ENCODE measurements at regions not wholly inside any gene's neighbourhood (a gene's known extent, or its start where the extent isn't known, plus 50 kb on each side); places are given as distances from the start of the nearest gene placed in this dataset.

DNA sequence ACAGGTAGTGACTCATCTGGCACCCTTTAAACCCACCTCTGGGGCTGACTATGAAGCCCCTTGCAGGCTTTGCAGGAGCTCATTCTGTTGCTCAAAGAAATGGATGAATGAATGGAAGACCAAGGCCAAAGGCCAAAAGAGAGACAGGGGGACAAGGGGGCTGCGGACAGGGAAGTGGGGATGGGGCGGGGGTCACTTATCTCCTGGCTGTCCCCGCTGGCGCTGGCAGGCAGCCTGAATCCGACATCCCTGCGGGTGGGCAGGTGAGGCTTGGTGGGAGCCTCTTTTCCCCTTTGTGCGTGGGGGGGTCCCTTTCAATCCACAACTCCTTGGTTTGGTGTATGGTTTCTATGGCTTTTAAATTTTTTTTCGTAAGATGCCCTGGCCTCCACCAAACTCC, 239.6 kb upstream of the C1orf174 start:
- ChIA-PET POLR2A (no interaction called here), CTCF (no interaction called here)
- Mint-ChIP-seq H3K27ac (no peak overlapping the region), H3K4me3 (no peak overlapping the region), H3K27me3 (no peaks in the 10 kb centered on the region), H3K4me1 (no peaks in the 10 kb centered on the region), H3K36me3 (ENCODE audit: low read depth) (no peaks in the 10 kb centered on the region), H3K9me3 (peaks cover 13% of the 10 kb centered on the region)
- DNase-seq, result no peak

DNA sequence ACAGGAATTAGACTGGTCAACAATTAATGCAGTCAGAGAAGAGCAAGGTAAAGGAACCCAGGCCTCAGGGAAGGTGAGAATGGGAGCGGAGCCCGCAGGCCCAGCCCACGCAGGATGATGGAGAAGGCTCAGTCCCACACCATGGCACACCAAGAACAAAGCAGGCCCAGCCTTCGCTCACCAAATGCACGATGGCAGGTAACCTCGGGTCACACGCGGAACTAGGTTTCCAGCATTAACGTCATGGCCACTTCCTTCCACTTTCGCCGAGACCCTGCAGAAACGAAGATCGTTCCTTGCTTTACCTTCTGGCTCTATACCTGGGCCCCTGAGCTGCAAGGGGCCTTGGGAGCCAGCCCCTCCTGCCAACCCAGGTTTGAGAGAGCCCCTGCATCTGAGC, 240.2 kb upstream of the C1orf174 start:
- no peak for DNase-seq
- Mint-ChIP-seq H3K27ac (no peak overlapping the region), H3K36me3 (ENCODE audit: low read depth) (no peaks in the 10 kb centered on the region), H3K27me3 (no peaks in the 10 kb centered on the region), H3K9me3 (peaks cover 13% of the 10 kb centered on the region), H3K4me3 (no peak overlapping the region), H3K4me1 (no peaks in the 10 kb centered on the region)
- POLR2A ChIA-PET, result no interaction called here
- CTCF ChIA-PET, result no interaction called here

DNA sequence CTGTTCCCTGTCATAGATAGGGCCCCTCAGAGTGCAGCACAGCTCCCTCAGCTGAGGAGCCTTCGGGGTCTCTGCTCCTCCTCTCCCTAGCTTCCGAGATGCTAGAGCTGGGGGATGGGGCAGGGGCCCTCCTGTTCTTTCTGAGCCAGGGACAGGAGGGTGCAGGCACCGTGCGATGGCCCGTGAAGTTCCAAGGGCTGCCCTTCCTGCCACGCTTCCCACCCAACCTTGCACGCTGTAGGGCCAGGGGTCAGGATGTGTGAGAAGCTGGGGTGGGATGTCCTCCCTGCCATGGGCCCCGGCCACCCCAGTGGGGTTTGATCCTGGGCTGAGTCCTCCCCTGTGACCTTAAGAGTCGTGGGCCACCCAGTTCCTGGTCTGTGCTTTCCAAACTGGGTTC, 240.7 kb upstream of the C1orf174 start:
- Mint-ChIP-seq H3K4me3 (no peak overlapping the region), H3K27me3 (no peaks in the 10 kb centered on the region), H3K4me1 (no peaks in the 10 kb centered on the region), H3K9me3 (peaks cover 9% of the 10 kb centered on the region), H3K36me3 (ENCODE audit: low read depth) (no peaks in the 10 kb centered on the region), H3K27ac (no peak overlapping the region)
- POLR2A ChIA-PET, result no interaction called here
- CTCF ChIA-PET, result no interaction called here
- no peak for DNase-seq

DNA sequence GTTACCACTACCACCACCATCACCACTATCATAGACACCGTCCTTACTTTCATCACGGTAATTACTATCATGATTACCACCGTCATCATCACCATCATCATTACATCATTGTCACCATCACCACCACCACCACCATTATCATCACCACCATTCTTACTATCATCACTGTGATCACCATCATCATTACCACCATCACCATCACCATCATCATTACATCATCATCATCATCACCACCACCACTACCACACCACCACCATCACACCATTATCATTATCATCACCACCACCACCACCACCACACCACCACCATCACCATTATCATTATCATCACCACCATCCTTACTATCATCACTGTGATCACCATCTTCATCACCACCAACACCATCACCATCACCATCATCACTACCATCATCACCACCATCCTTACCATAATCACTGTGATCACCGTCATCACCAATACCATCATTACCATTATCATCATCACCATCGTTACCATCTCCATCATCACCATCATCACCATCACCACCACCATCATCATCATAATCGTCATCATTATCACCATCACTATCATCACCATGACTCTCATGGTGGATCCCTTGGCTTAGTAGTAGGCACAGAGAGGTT, 244.4 kb upstream of the C1orf174 start:
- Mint-ChIP-seq H3K27me3 (no peaks in the 10 kb centered on the region), H3K9me3 (no peaks in the 10 kb centered on the region), H3K4me1 (no peaks in the 10 kb centered on the region), H3K4me3 (no peak overlapping the region), H3K36me3 (ENCODE audit: low read depth) (no peaks in the 10 kb centered on the region), H3K27ac (no peak overlapping the region)
- DNase-seq, result no peak
- POLR2A ChIA-PET, result no interaction called here
- CTCF ChIA-PET, result no interaction called here

DNA sequence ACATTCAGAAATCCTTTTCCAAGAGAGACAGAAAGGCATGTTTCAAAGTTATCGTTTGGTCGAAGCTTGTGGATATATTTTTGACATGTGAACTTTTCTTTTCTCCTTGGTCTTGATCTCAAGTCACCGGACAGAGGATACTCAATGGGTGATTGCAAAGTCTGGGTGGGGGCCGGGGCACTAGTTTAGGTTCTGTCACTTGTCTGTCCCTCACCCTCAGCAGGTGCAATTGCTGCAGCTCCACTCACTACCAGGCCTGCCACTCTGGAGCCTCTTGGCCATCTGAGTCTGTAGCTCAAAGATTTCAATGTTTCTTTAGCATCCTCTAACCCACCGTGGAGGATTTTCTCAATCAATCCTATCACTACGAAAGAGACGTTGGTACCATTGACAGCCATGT, 246.0 kb upstream of the C1orf174 start:
- H3K4me1 Mint-ChIP-seq, result no peaks in the 10 kb centered on the region
- no peaks in the 10 kb centered on the region for H3K27me3 Mint-ChIP-seq
- CTCF ChIA-PET, result no interaction called here
- H3K36me3 Mint-ChIP-seq (ENCODE audit: low read depth), result no peaks in the 10 kb centered on the region
- no peaks in the 10 kb centered on the region for H3K9me3 Mint-ChIP-seq
- no peak overlapping the region for H3K27ac Mint-ChIP-seq
- POLR2A ChIA-PET, result interaction anchor here (0.6 kb wide), 1 partner anchor 10 kb away, joined by 3 read pairs; no protein-coding TSS in a partner anchor
- no peak for DNase-seq
- H3K4me3 Mint-ChIP-seq, result no peak overlapping the region

DNA sequence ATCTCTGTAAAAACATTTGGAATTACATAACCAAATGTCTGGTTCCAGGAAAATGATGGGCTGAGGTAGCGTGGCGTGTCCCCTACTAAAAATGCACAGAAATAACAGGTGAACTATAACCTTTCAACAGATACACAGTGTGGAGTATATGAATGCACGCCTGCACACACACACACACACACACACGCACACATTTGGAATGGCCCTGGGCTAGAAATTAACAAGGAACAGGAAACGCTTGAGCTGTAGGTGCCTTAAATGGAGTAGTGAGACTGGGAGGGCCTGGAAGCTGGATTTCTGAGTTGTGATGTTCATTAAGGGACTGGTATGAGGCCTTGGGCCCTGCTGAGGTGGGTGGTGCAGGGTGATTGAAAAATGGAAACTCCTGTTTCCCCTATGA, 246.5 kb upstream of the C1orf174 start:
- CTCF ChIA-PET, result no interaction called here
- Mint-ChIP-seq H3K27ac (no peak overlapping the region), H3K36me3 (ENCODE audit: low read depth) (no peaks in the 10 kb centered on the region), H3K4me1 (no peaks in the 10 kb centered on the region), H3K27me3 (no peaks in the 10 kb centered on the region), H3K9me3 (no peaks in the 10 kb centered on the region), H3K4me3 (no peak overlapping the region)
- no peak for DNase-seq
- POLR2A ChIA-PET, result no interaction called here

DNA sequence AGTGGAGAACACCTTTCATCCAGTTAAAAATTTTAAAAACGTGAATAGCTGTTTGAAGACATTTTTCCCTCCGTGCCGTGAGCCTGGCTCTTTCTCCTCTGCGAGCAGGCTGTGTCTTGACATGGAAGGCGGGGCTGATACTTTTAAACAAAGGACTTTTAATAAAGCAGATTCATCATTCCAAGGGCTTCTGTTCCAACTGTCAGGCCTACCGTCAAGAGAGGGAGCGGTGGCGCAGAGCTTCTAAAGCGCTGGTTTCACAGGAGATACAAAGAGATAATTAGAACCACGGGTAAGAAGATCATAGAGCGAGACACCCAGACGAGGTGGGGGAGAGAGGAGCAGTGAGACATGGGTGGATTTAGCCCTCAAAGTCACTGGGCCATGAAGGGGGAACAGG, 247.4 kb upstream of the C1orf174 start:
- POLR2A ChIA-PET, result no interaction called here
- Mint-ChIP-seq H3K27ac (no peak overlapping the region), H3K9me3 (no peaks in the 10 kb centered on the region), H3K27me3 (no peaks in the 10 kb centered on the region), H3K4me1 (no peaks in the 10 kb centered on the region), H3K4me3 (no peak overlapping the region), H3K36me3 (ENCODE audit: low read depth) (no peaks in the 10 kb centered on the region)
- DNase-seq, result no peak
- CTCF ChIA-PET, result no interaction called here

DNA sequence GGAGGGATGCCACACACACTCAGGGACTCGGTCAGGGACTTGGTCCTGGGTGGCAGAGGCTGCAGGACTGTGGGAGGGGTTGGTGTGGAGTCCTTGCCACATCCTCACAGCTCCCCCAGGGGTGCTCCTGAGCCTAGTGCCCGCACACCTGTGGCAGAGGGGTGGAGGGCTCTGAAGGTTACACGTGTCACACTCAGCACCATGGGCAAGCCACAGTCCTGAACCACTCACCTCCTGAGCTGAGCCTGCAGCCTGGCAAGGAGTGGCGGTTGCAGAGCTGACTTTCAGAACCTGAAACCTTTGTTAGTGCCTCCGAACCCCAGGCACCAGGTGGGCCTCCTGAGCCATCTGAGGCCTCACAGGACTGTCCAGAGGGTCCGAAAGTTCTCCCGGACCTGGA, 249.2 kb upstream of the C1orf174 start:
- Mint-ChIP-seq H3K4me1 (no peaks in the 10 kb centered on the region), H3K4me3 (no peak overlapping the region), H3K36me3 (ENCODE audit: low read depth) (no peaks in the 10 kb centered on the region), H3K9me3 (no peaks in the 10 kb centered on the region), H3K27ac (no peak overlapping the region), H3K27me3 (no peaks in the 10 kb centered on the region)
- no peak for DNase-seq
- CTCF ChIA-PET, result no interaction called here
- POLR2A ChIA-PET, result no interaction called here

DNA sequence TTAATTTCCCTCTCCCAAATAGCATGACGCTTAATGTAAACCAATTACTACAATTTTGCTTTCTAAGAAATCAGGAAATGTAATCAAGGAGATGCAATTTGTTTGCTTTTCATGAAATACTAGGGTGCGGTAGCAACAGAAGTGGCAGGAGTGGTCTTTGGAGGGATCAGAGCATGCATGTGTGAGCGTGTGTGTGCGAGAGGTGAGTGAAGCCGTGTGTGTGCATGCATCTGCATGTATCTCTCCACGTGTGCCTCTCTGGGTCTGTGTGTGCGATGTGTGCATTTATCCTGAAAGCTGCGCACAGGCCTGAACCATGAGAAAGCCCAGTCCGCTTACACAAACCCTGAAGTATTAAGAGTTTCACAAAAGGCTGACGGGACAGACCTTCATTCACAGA, 249.8 kb upstream of the C1orf174 start:
- Mint-ChIP-seq H3K9me3 (no peaks in the 10 kb centered on the region), H3K4me3 (no peak overlapping the region), H3K27ac (no peak overlapping the region), H3K4me1 (no peaks in the 10 kb centered on the region), H3K27me3 (no peaks in the 10 kb centered on the region), H3K36me3 (ENCODE audit: low read depth) (no peaks in the 10 kb centered on the region)
- CTCF ChIA-PET, result no interaction called here
- POLR2A ChIA-PET, result no interaction called here
- DNase-seq, result no peak

DNA sequence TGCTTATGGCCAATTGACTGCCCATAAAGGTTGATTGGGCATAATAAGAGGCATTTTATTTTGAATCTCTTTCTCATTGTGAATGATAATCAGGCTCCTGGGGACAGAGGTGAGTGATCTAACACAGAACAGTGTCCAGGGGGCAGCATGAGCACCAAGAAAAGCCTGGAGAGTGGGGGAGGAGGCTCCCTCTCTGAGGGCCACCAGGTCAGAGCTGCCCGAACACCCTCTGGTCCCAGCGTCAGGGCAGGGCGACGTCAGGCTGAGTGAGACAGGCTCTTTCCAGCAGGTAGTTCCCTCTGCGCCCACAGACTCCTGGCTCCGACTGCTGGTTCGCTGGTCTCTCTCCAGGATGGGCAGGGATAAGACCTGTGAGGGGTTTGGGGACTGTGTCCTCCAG, 250.2 kb upstream of the C1orf174 start:
- no peaks in the 10 kb centered on the region for H3K27me3 Mint-ChIP-seq
- ChIA-PET POLR2A (no interaction called here), CTCF (no interaction called here)
- H3K4me3 Mint-ChIP-seq, result no peak overlapping the region
- H3K4me1 Mint-ChIP-seq, result no peaks in the 10 kb centered on the region
- no peaks in the 10 kb centered on the region for H3K9me3 Mint-ChIP-seq
- H3K36me3 Mint-ChIP-seq (ENCODE audit: low read depth), result no peaks in the 10 kb centered on the region
- H3K27ac Mint-ChIP-seq, result no peak overlapping the region
- DNase-seq, result no peak

DNA sequence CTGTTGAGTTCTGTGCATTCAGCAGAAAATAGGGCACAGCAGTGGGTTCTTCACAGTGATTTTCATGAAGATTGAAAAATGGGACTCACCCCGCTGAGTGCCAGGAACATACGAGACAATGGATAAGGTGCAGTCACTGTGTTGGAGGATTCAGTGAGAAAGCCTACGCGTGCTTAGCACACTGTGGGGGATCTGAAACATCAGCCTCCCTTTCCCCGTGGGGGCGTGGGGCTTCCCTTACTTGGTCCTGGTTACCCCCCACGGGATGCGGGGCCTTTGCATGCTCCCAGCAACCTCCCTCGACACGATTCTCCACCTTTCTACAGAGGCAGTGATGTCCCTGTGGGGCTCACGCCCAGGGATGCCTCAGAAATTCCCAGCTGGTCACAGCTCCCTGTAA, 252.2 kb upstream of the C1orf174 start:
- ChIA-PET CTCF (no interaction called here), POLR2A (no interaction called here)
- no peak for DNase-seq
- no peaks in the 10 kb centered on the region for H3K9me3 Mint-ChIP-seq
- no peaks in the 10 kb centered on the region for H3K27me3 Mint-ChIP-seq
- H3K4me3 Mint-ChIP-seq, result no peak overlapping the region
- no peak overlapping the region for H3K27ac Mint-ChIP-seq
- no peaks in the 10 kb centered on the region for H3K4me1 Mint-ChIP-seq
- no peaks in the 10 kb centered on the region for H3K36me3 Mint-ChIP-seq (ENCODE audit: low read depth)

DNA sequence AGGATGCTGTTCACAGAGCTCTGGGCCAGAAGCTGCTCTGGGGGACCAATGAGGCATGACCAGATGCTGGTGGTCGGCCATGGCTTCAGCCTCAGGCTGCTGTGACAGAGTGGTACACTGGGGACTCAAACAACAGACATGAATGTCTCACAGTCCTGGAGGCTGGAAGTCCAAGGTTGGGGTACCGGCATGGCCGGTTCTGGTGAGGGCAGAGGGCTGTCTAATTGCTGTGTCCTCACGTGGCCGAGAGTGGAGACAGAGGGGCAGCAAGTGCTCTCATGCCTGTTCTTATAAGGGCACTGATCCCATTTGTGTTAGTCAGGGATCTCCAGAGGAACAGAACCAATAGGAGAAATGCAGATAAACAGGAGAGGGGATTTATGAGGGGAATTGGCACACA, 253.5 kb upstream of the C1orf174 start:
- Mint-ChIP-seq H3K9me3 (no peaks in the 10 kb centered on the region), H3K27me3 (no peaks in the 10 kb centered on the region), H3K36me3 (ENCODE audit: low read depth) (no peaks in the 10 kb centered on the region), H3K4me3 (no peak overlapping the region), H3K4me1 (no peaks in the 10 kb centered on the region), H3K27ac (no peak overlapping the region)
- CTCF ChIA-PET, result no interaction called here
- POLR2A ChIA-PET, result no interaction called here
- DNase-seq, result no peak

DNA sequence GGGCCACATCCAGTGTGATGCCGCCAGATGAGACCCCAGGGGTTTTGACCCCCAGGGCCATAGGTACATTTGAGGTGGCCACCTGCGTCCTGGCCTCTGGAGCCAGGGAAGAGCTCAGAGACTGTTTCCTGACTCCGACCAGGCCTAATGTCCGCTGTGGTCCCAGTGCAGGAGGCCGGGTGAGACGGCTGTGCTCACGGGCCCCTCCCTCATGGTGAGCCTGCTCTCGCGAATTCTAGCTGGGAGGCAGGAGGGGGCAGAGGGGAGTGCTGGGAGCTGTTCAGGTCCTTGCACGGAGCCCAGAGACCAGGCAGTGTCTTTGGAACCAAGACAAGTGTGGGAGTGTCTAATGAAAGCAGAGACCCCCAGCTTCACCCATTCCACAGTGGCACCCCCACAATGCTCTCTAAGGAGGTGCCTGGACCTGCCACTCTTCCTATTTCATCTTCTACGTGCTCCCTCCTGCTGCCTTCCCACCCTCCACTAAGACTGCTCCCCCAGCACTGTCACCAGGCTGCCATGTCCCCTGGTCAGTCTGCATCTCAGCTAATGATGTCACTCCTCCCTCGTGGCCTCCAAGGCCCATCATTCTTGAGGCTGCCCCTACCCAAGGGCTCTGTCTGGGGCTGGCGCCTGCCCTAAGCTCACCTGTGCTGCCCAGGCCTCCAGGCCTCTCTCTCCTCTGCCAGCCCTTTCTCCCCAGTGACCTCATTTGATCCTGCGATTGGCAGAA, 256.3 kb upstream of the C1orf174 start:
- Mint-ChIP-seq H3K9me3 (no peaks in the 10 kb centered on the region), H3K27me3 (no peaks in the 10 kb centered on the region), H3K4me1 (no peaks in the 10 kb centered on the region), H3K27ac (no peak overlapping the region), H3K4me3 (no peak overlapping the region), H3K36me3 (ENCODE audit: low read depth) (no peaks in the 10 kb centered on the region)
- ChIA-PET CTCF (no interaction called here), POLR2A (interaction anchor here (0.7 kb wide), 1 partner anchor 10 kb away, joined by 3 read pairs; no protein-coding TSS in a partner anchor)
- DNase-seq, result no peak

DNA sequence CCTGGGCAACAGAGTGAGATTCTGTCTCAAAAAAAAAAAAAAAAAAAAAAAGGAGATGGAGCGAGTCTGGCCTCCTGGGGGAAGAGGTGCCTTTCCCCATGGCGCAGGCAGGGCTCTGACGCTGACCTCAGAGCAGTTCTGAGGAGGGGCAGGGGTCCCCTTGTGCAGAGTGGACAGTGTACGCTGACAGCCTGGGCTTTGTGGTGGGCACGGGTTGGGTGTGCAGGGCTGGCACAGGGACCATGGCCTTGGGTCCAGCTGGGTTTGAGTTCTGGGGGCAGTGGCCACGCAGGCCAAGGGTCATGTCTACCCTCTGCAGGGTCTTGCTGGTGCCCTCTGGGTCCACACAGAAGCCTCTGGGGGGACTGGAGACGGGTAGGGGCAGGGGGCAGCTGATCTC, 260.1 kb upstream of the C1orf174 start:
- no peaks in the 10 kb centered on the region for H3K36me3 Mint-ChIP-seq (ENCODE audit: low read depth)

More for the DNA sequence above, 260.1 kb upstream of the C1orf174 start:
- no peaks in the 10 kb centered on the region for H3K27me3 Mint-ChIP-seq
- ChIA-PET POLR2A (no interaction called here), CTCF (no interaction called here)
- no peaks in the 10 kb centered on the region for H3K4me1 Mint-ChIP-seq
- no peak for DNase-seq
- no peak overlapping the region for H3K4me3 Mint-ChIP-seq
- H3K27ac Mint-ChIP-seq, result no peak overlapping the region
- H3K9me3 Mint-ChIP-seq, result no peaks in the 10 kb centered on the region
